Retinal pigment epithelial cell (primary cell): ENCODE measurements at regions not wholly inside any gene's neighbourhood (a gene's known extent, or its start where the extent isn't known, plus 50 kb on each side); places are given as distances from the start of the nearest gene placed in this dataset.

Experiments used
- DNase-seq: peaks from one replicate; pipeline ENCODE4 v3.0.0-alpha.2; 2010; ENCODE audit warnings: low read depth
- H3K4me3 ChIP-seq: 2 replicates; pipeline ENCODE4 v1.5.1; 2011; ENCODE audit warnings: mild to moderate bottlenecking, low read length, control low read depth, moderate library complexity
- TF ChIP-seq, protein P1 (sequence below): conservative IDR thresholded peaks from 2 replicates; pipeline ENCODE4 v1.5.1; 2011; ENCODE audit warnings: low read depth, low read length, control low read depth, inconsistent platforms

DNA sequence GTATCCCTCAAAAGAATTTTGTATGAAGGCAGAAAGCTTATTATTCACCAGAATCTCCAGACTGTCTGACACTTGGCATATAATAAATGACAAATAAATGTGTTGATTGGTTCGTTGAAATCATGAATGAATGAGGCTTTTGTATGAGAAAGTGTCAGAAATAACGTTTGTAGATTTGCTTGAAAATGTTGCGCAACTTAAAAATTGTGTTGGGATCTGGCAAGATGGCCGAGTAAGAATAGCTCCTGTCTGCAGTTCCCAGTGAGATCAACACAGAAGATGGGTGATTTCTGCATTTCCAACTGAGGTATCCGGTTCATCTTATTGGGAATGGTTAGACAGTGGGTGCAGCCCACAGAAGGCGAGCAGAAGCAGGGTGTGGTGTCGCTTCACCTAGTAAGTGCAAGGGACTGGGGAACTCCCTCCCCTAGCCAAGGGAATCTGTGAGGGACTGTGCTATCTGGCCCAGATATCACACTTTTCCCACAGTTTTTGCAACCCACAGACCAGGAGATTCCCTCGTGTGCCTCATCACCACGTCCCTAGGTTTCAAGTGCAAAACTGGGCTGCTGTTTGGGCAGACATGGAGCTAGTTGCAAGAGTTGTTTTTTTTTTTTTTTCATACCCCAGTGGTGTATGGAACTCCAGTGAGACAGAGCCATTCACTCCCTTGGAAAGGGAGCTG lies 759.0 kb downstream of the LTN1 start:
- TF ChIP-seq, protein P1, sequence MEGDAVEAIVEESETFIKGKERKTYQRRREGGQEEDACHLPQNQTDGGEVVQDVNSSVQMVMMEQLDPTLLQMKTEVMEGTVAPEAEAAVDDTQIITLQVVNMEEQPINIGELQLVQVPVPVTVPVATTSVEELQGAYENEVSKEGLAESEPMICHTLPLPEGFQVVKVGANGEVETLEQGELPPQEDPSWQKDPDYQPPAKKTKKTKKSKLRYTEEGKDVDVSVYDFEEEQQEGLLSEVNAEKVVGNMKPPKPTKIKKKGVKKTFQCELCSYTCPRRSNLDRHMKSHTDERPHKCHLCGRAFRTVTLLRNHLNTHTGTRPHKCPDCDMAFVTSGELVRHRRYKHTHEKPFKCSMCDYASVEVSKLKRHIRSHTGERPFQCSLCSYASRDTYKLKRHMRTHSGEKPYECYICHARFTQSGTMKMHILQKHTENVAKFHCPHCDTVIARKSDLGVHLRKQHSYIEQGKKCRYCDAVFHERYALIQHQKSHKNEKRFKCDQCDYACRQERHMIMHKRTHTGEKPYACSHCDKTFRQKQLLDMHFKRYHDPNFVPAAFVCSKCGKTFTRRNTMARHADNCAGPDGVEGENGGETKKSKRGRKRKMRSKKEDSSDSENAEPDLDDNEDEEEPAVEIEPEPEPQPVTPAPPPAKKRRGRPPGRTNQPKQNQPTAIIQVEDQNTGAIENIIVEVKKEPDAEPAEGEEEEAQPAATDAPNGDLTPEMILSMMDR: no peak
- no peak for DNase-seq

DNA sequence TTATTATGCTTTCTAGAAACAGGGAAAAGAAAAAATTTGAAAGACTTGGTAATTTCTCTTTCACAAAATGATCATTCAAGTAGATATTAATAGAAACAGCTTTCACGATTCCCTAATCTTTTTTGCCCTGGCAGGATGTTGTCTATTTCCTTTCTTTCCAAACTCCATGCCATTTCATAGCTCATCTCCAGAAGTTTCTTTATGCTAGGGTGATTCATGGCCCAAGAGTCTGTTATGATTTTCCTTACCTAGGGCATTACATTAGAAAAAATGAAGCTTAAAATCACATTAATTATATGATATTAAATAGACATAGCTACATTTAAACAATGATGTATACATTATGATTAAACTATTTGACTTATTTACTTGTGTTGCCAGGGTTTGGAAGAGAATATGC lies 762.1 kb downstream of the LTN1 start:
- TF ChIP-seq, protein P1: no peak
- H3K4me3 ChIP-seq: no peak overlapping the region
- DNase-seq: no peak

More for the DNA sequence above, 759.0 kb downstream of the LTN1 start:
- H3K4me3 ChIP-seq: no peak overlapping the region

DNA sequence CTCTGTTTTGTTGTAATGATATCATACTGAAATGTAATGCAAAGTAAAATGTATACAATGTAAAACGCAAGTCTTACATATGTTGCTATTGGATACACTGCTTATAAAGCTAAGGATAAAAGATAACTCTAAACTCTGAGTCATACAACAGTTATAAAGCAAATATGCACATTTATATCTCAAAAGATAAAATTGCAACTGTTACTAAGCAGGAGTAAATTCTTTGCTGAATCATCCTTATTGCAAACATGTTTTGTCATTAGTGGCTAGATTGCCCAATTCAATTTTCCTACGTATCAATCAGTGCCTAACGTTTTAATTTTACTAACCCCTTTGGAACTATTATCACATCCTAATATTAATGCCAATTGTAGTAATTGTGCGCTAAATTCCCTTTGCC lies 762.9 kb downstream of the LTN1 start:
- no peak for DNase-seq
- TF ChIP-seq, protein P1: no peak
- no peak overlapping the region for H3K4me3 ChIP-seq

DNA sequence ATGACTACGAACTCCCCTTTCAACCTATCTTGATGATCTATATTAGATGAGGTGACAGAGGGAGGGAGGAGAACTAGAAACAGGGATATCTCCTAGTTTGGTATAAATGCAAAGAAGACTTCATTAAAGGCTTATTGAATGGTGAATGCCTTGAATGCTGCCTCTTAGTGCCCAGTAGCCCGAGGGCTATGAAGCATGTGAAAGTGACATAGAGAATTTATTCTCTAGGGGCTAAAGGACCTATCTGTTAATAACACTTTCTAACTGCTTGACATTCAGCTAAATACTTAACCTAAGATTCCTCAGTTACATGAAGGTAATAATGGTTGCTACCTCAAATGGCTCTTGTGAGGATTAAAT lies 764.1 kb downstream of the LTN1 start:
- TF ChIP-seq, protein P1: no peak
- no peak for DNase-seq
- H3K4me3 ChIP-seq: no peak overlapping the region

DNA sequence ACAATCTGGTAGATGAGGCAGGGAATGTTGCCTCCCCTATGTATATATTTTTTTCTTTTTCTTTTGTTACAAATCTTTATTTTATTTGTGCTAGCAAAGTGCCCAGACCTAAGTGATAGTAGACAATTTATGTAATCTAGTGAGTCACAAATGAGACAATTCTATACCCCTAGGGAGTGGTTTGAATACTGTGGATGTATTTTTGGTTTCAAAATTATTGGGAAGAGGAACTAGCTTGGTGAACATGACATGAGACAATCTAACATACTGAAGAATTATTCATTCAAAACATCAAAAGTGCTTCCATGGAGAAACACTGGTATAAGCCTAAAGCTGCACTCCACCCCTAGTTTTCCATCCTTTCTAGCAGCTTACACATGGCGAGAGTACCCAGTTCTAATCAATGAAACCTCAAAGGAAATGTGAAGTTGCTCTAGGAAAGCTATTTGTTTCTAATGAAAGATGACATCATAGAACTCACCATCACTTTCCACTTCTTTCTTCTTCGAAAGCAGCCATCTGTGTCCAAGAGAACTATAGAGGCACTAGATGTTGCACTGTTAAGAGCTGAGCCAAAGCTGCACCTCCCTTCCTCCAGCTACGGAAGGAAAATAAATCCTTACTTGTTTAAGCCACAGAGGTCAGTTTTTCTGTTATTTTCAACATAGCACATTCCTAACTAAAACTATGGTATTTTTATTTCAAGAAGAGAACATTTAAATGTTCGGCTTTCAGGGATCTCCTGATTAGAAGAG lies 764.6 kb downstream of the LTN1 start:
- no peak overlapping the region for H3K4me3 ChIP-seq
- no peak for DNase-seq
- TF ChIP-seq, protein P1: no peak

GRCh38 chr21:28226563-28226962 lies 766.1 kb downstream of the LTN1 start:
- H3K4me3 ChIP-seq: no peak overlapping the region
- TF ChIP-seq, protein P1: no peak
- no peak for DNase-seq
